CD4-positive, alpha-beta T cell treated with Interleukin-17A for 1 hour (primary cell): ENCODE measurements at regions not wholly inside any gene's neighbourhood (a gene's known extent, or its start where the extent isn't known, plus 50 kb on each side); places are given as distances from the start of the nearest gene placed in this dataset.

ENCODE experiments used
- DNase-seq: peaks from one replicate; pipeline ENCODE4 v3.0.0-alpha.2; 2020

GRCh38 chr14:85084344-85084743 is 445.6 kb upstream of the FLRT2 start:
- DNase-seq = no peak

- no peak for DNase-seq
Measured at GRCh38 chr14:85085981-85086380, 444.0 kb upstream of the FLRT2 start.

DNA sequence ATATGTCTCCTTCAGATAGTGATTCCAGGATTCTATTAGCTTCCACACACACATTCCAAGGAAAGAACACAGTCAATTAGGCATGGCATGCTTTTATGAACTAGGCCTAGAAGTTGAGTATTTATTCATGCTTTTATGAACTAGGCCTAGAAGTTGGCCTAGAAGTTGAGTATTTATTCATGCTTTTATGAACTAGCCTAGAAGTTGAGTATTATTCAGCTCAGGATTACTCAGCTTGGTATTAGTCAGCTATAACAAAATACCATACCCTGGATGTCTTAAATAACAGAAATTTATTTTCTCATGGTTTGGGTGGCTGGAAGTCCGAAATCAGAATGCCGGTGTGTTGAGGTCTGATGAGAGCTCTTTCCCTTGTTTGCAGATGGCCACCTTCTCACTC is 442.7 kb upstream of the FLRT2 start:
- DNase-seq = no peak

GRCh38 chr14:85088192-85088591 is 441.8 kb upstream of the FLRT2 start:
- DNase-seq = no peak

GRCh38 chr14:85090681-85091080 is 439.3 kb upstream of the FLRT2 start:
- no peak for DNase-seq

GRCh38 chr14:85093631-85094330 is 436.2 kb upstream of the FLRT2 start:
- no peak for DNase-seq

DNA sequence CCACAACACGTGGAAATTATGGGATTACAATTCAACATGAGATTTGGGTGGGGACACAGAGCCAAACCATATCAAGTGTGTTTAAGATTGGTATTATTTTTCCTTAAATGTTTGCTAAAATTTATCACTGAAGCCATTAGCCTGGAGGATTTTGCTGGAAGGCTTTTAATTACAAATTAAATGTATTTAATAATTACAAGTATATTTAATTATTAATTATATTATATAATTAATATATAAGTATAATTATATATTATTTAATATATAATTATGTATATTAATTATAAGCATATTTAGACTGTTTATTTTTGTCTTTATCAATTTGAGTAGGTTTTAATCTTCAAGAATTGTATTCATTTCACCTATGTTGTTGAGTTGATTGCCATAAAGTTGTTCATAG is 427.4 kb upstream of the FLRT2 start:
- DNase-seq = no peak

DNA sequence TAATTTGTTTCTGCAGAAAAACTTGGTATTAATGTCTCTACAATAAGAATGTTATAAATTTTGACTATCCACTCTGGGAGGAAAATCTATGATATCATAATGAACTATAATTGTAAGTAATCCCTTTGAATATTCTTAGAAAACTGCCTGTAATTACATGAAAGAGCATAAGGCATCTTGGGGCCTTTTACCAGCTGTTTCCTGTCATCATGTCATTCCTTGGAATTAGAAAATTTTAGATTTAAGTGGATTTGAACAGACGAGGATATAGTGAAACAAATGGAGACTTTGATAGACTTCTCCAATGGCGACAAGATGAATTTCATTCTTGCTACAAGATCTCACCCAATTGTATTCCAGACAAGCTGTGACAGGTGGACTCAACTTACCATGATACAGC is 423.4 kb upstream of the FLRT2 start:
- no peak for DNase-seq

- no peak for DNase-seq
Measured at GRCh38 chr14:85112762-85113161, 417.2 kb upstream of the FLRT2 start.

GRCh38 chr14:85115921-85116320 is 414.0 kb upstream of the FLRT2 start:
- DNase-seq = no peak

- no peak for DNase-seq
Measured at GRCh38 chr14:85118274-85118673, 411.7 kb upstream of the FLRT2 start.

DNA sequence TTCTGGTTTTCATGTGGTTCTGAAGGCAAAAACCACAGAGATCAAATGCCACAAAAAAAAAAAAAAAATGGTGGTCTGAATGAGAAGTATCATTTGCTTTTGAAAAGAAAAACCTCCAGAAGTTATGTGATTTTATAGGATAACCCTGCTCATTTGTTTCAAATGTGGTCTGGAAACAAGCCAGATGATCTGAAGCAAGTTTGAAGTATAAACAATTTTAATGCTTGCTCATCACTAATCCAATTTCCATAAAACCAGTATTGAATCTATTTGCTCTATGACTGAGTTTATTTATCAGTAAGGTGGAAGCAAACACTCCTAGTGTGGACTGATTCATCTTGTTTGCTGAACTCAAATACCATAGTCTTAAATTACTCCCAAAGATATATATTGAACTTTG is 407.3 kb upstream of the FLRT2 start:
- DNase-seq = no peak

DNA sequence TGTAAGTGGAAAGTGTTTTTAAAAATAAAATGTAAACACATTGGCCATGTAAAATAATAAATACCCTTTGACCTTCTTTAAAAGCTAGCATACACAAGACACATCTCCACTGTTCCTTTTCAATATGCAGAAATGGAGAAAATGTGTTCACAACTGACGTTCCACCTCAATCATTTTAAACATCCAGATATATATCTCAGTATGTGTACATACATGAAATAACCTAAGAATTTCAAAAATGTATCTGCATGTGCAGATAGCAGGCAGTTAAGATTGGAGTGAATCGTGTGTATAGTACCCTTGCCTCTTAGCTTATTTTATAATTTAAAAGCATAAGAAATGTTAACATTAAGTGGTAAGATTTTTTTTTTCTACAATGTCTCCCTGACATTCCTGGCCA is 406.2 kb upstream of the FLRT2 start:
- no peak for DNase-seq

DNA sequence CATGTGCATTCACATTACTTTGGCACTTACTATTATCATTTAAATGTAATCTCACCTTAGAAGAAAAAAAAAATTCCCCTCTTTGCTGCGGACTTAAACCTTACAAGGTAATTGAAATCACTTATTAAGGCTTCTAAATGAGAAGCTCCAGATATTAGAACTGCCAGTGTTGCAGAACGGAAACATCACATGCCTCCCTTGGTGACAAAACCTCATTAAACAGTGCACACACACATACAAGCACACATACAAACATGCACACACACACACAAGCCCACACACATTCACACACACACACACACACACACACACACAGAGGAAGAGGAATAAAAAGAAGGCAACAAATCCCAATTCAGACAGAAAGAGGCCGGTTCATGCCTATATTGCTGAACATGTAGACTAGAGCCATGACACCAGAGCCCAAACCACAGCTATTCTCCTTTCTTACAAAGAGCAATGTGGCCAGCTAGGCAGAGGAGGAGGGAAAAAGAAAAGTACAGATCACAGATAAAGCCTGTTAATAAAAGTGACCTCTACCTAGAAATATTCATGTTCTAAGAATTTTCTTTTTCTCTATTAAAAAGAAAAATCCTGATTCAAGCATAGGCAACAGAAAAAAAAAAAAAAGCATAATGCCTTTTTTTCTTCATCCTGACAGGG is 405.2 kb upstream of the FLRT2 start:
- DNase-seq = no peak

GRCh38 chr14:85125291-85125670 is 404.7 kb upstream of the FLRT2 start:
- DNase-seq = no peak

- no peak for DNase-seq
Measured at GRCh38 chr14:85129921-85130320, 400.0 kb upstream of the FLRT2 start.

- no peak for DNase-seq
Measured at GRCh38 chr14:85131226-85131922, 398.6 kb upstream of the FLRT2 start.

DNA sequence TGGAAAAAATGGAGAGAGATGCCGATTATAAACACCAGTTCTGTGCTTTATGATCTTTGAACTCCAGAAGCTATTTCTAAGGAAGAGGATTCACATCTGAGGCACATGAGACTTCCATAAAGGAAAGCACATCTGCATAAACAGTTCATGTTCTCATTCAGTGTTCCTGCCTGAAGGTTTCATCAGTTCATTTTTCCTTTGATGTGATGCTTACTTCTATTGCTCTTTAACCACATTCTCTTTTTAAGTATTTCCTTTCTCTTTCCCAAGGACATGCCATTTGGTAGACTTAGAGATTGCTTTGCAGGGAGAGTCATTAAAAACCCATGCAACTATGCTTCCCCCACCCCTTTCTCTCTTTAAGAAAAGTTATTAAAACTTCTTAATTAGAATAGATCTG is 387.0 kb upstream of the FLRT2 start:
- no peak for DNase-seq

DNA sequence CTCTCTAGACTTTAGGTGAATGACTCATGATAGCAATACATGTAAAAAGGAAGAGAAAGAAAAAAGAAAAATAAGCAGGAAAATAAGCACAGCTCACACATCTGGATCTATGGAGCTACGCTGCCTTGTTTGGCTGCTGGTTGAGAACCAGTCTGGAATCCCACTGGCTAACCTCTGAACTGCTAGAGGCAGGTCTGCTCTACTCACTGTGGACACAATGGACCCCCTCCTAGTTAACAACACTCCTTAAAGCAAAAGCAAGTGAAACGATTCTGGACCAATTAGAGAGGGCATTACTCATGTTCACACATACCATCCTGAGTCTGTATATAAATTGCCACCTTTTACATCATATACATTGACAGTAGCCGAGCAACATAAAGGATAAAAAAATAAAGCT is 383.2 kb upstream of the FLRT2 start:
- DNase-seq = no peak

- DNase-seq = no peak
Measured at GRCh38 chr14:85150166-85150565, 379.8 kb upstream of the FLRT2 start.

- DNase-seq = no peak
Measured at GRCh38 chr14:85154714-85155113, 375.2 kb upstream of the FLRT2 start.

GRCh38 chr14:85156319-85156718 is 373.6 kb upstream of the FLRT2 start:
- no peak for DNase-seq

- DNase-seq = no peak
Measured at GRCh38 chr14:85159726-85160125, 370.2 kb upstream of the FLRT2 start.

- DNase-seq = no peak
Measured at GRCh38 chr14:85165094-85165493, 364.9 kb upstream of the FLRT2 start.
